ENCODE measurements at regions not wholly inside any gene's neighbourhood (a gene's known extent, or its start where the extent isn't known, plus 50 kb on each side); places are given as distances from the start of the nearest gene placed in this dataset.

DNA sequence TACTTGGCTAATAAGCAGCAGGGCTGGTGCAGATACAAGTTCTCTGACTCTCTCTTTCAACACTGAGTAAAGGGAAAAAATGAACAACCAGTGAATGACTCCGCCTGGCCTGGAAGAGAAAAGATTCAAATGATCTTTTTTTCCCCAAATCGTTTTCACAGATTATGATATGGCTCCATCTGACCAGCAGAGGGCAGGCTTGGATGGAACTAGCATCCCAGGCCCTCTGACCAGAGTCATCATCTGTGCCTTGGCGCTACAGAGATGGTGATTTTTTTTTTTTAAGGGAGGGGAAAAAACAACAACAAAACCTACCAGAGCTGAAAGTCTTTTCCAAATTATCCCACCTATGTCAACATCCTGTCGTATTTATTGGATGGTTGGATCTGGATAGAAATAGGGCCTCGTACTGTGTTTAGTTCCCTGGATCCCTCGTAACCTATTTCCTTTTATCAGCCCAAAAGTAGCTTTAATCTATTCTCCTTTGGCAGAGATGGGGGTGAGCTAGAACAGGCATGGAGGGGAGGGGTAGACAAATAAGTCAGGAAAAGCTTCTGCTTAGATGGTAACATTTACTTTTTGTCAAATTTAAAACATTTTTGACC is 69.7 kb downstream of the PRSS23 start:
- TF ChIP-seq, protein P1, sequence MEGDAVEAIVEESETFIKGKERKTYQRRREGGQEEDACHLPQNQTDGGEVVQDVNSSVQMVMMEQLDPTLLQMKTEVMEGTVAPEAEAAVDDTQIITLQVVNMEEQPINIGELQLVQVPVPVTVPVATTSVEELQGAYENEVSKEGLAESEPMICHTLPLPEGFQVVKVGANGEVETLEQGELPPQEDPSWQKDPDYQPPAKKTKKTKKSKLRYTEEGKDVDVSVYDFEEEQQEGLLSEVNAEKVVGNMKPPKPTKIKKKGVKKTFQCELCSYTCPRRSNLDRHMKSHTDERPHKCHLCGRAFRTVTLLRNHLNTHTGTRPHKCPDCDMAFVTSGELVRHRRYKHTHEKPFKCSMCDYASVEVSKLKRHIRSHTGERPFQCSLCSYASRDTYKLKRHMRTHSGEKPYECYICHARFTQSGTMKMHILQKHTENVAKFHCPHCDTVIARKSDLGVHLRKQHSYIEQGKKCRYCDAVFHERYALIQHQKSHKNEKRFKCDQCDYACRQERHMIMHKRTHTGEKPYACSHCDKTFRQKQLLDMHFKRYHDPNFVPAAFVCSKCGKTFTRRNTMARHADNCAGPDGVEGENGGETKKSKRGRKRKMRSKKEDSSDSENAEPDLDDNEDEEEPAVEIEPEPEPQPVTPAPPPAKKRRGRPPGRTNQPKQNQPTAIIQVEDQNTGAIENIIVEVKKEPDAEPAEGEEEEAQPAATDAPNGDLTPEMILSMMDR (IDR thresholded peaks at IDR 0.05; ENCODE audit: control extremely low read depth in 1 of 3, insufficient read depth in 1 of 3, low read depth in 1 of 3, low read length in 3 of 3): peak; percentile 62 to 87 (median 78)
- TF ChIP-seq EZH2 (IDR thresholded peaks at IDR 0.05; ENCODE audit: low read depth, low read length, severe bottlenecking): no peak
- no peak for TF ChIP-seq SP2 (IDR thresholded peaks at IDR 0.05; ENCODE audit: low read length)
- no peak for TF ChIP-seq CBX8 (IDR thresholded peaks at IDR 0.05; ENCODE audit: borderline replicate concordance, low read depth, low read length)
- no peak for TF ChIP-seq POLR2A (IDR thresholded peaks at IDR 0.05; ENCODE audit: control extremely low read depth in 1 of 2, low read depth in 2 of 2, low read length in 2 of 2)
